Brain microvascular endothelial cell (primary cell): ENCODE measurements at regions not wholly inside any gene's neighbourhood (a gene's known extent, or its start where the extent isn't known, plus 50 kb on each side); places are given as distances from the start of the nearest gene placed in this dataset.

ENCODE experiments used
- DNase-seq: peaks from one replicate; pipeline ENCODE4 v3.0.0-alpha.2; 2020
- H3K27ac ChIP-seq: fragments of 250-450 bp; sonication (Bioruptor Pico); 2 replicates; pipeline ENCODE4 v1.5.1; 2020; ENCODE audit warnings: mild to moderate bottlenecking, moderate library complexity
- H3K27me3 ChIP-seq: fragments of 250-450 bp; sonication (Bioruptor Pico); replicated peaks from 2 replicates; pipeline ENCODE4 v1.5.1; 2020; ENCODE audit warnings: mild to moderate bottlenecking
- H3K36me3 ChIP-seq: fragments of 250-450 bp; sonication (Bioruptor Pico); replicated peaks from 2 replicates; pipeline ENCODE4 v1.5.1; 2020; ENCODE audit warnings: mild to moderate bottlenecking
- H3K4me3 ChIP-seq: 2 replicates; pipeline ENCODE4 v1.5.1; 2011; ENCODE audit warnings: low read depth, mild to moderate bottlenecking, control low read depth, low read length, moderate library complexity
- in situ Hi-C: cut with HindIII; loops from 2 replicates; pipeline ENCODE4 v1.10.0; 2017; ENCODE audit warnings: low sequenced_read_pairs, low pct_ligation_motif_present
- TF ChIP-seq, protein P1 (sequence below): IDR thresholded peaks from 2 replicates; pipeline ENCODE4 v1.5.1; 2011; ENCODE audit warnings: low read depth, mild to moderate bottlenecking, moderate library complexity, low read length, control low read depth, inconsistent platforms; ENCODE audit errors: missing control alignments

- no peak overlapping the region for H3K27ac ChIP-seq
Measured at GRCh38 chr1:105636052-105636451, 1420.4 kb upstream of the PRMT6 start.

GRCh38 chr1:105641407-105641806, 1415.1 kb upstream of the PRMT6 start:
- no peak for DNase-seq
- H3K4me3 ChIP-seq, result no peak overlapping the region
- TF ChIP-seq, protein P1, sequence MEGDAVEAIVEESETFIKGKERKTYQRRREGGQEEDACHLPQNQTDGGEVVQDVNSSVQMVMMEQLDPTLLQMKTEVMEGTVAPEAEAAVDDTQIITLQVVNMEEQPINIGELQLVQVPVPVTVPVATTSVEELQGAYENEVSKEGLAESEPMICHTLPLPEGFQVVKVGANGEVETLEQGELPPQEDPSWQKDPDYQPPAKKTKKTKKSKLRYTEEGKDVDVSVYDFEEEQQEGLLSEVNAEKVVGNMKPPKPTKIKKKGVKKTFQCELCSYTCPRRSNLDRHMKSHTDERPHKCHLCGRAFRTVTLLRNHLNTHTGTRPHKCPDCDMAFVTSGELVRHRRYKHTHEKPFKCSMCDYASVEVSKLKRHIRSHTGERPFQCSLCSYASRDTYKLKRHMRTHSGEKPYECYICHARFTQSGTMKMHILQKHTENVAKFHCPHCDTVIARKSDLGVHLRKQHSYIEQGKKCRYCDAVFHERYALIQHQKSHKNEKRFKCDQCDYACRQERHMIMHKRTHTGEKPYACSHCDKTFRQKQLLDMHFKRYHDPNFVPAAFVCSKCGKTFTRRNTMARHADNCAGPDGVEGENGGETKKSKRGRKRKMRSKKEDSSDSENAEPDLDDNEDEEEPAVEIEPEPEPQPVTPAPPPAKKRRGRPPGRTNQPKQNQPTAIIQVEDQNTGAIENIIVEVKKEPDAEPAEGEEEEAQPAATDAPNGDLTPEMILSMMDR, result no peak
- H3K27ac ChIP-seq, result no peak overlapping the region
- in situ Hi-C loops, result no loop called here
- no peaks in the 10 kb centered on the region for H3K36me3 ChIP-seq
- no peaks in the 10 kb centered on the region for H3K27me3 ChIP-seq

More at GRCh38 chr1:105636052-105636451, 1420.4 kb upstream of the PRMT6 start:
- TF ChIP-seq, protein P1, result no peak
- DNase-seq, result no peak
- in situ Hi-C loops, result no loop called here
- Histone ChIP-seq H3K4me3 (no peak overlapping the region), H3K27me3 (no peaks in the 10 kb centered on the region), H3K36me3 (no peaks in the 10 kb centered on the region)

GRCh38 chr1:105652109-105652508, 1404.4 kb upstream of the PRMT6 start:
- Histone ChIP-seq H3K27me3 (no peaks in the 10 kb centered on the region), H3K36me3 (no peaks in the 10 kb centered on the region), H3K4me3 (no peak overlapping the region), H3K27ac (no peak overlapping the region)
- TF ChIP-seq, protein P1, result no peak
- in situ Hi-C loops, result no loop called here
- no peak for DNase-seq

- no peak overlapping the region for H3K27ac ChIP-seq
- no peaks in the 10 kb centered on the region for H3K36me3 ChIP-seq
- DNase-seq, result no peak
- in situ Hi-C loops, result no loop called here
- TF ChIP-seq, protein P1, result no peak
- H3K27me3 ChIP-seq, result no peaks in the 10 kb centered on the region
- H3K4me3 ChIP-seq, result no peak overlapping the region
Measured at GRCh38 chr1:105655032-105655431, 1401.4 kb upstream of the PRMT6 start.

- no peak for DNase-seq
- Histone ChIP-seq H3K36me3 (no peaks in the 10 kb centered on the region), H3K4me3 (no peak overlapping the region), H3K27me3 (no peaks in the 10 kb centered on the region), H3K27ac (no peak overlapping the region)
- TF ChIP-seq, protein P1, result no peak
- in situ Hi-C loops, result no loop called here
Measured at GRCh38 chr1:105664495-105664894, 1392.0 kb upstream of the PRMT6 start.

- Histone ChIP-seq H3K27ac (no peak overlapping the region), H3K4me3 (no peak overlapping the region), H3K36me3 (no peaks in the 10 kb centered on the region), H3K27me3 (no peaks in the 10 kb centered on the region)
- TF ChIP-seq, protein P1, result no peak
- no peak for DNase-seq
- in situ Hi-C loops, result no loop called here
Measured at GRCh38 chr1:105678334-105678733, 1378.1 kb upstream of the PRMT6 start.
